Left cardiac atrium (tissue), 4 donors: ENCODE measurements at regions not wholly inside any gene's neighbourhood (a gene's known extent, or its start where the extent isn't known, plus 50 kb on each side); places are given as distances from the start of the nearest gene placed in this dataset.

Experiments used
- ATAC-seq, 2 donors: fragments of 200-7000 bp; cut with Tn5 transposase; one replicate each; pipeline ENCODE4 v1.9.1; 2020; ENCODE audit warnings: mild to moderate bottlenecking in 2 of 2, moderate library complexity in 2 of 2
- DNase-seq: peaks from one replicate; pipeline ENCODE4 v3.0.0-alpha.2; 2020
- intact Hi-C, 2 donors: fragments of 100-400 bp; cut with DNase I; formaldehyde crosslinking; loops; one replicate each; pipeline versions ENCODE4 v1.14.1 to v1.15.1; 2022 to 2023
- donor health status: DM: no; HTN: yes; CAD: no.
- donor health status: DM: no; HTN: yes; CAD: no; lungs with severe emphysema.
- donor health status: DM: yes; HTN: yes; CAD: no.
- donor health status: Dilated cardiomyopathy.

DNA sequence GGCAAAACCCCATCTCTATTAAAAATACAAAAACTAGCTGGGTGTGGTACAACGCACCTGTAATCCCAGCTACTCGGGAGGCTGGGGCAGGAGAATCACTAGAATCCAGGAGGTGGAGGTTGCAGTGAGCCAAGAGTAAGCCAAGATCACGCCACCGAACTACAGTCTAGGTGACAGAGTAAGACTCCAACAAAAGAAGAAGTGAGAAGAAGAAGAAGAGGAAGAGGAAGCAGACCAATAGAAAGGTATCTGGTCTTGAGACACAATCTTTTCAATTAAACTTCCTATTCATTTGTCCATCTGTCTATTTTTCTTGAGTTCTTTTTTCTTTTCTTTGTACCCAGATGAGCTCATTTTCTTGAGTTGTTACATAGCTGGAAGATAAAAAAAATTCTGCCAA lies 55.7 kb upstream of the ACADM start:
- ATAC-seq (no peak), DNase-seq (no peak)
- intact Hi-C loops, result no loop called here

DNA sequence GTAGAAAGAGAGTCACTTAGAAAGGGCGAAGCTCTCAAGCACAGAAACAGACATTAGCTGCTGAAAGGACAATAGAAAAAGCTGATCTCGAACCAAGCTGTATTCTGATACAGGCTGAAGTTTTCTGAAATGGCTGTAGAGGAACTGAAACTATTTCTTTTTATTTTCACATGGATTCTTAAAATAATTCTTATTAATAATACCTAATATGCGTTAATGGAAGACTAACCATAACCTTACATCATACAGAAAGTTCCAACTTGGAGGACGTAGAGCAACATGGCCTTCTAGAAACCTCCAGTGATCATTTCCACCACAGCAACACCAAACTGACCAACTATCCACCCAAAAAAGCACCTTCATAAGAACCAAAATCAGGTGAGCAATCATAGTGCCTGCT lies 52.8 kb upstream of the ACADM start:
- intact Hi-C loops, result loop anchor here in 1 of 2 donors (2.0 kb wide), 1 partner anchor 19 kb away; no protein-coding TSS in a partner anchor
- ATAC-seq, result no peak
- no peak for DNase-seq

DNA sequence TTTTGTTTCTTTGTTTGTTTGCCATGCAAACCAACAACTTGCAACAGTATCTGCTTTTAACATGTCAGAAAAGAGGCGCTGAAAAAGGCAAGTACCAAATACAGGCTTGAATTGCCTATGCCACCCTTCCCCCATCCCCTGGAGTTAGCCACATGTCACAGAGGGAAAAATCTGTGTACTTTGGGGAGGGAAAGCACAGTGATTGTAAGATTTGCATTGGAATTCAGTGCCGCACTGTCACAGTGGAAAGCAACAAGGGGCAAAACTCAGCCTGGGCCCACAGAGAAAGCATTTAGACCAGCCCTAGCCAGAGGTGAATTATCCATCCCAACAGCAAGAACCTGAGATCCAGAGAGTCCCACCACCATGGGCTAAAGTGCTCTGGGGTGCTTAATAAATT lies 52.4 kb upstream of the ACADM start:
- ATAC-seq (no peak), DNase-seq (no peak)
- intact Hi-C loops, result no loop called here

GRCh38 chr1:75672528-75673393 lies 51.7 kb upstream of the ACADM start:
- DNase-seq, result no peak
- no peak for ATAC-seq
- intact Hi-C loops, result no loop called here

GRCh38 chr1:75673399-75673798 lies 51.1 kb upstream of the ACADM start:
- DNase-seq (no peak), ATAC-seq (no peak)
- intact Hi-C loops, result no loop called here

- DNase-seq (no peak), ATAC-seq (no peak)
- intact Hi-C loops, result no loop called here
Observed at GRCh38 chr1:75673885-75674284, 50.6 kb upstream of the ACADM start.
